ENCODE measurements at regions not wholly inside any gene's neighbourhood (a gene's known extent, or its start where the extent isn't known, plus 50 kb on each side); places are given as distances from the start of the nearest gene placed in this dataset.

DNA sequence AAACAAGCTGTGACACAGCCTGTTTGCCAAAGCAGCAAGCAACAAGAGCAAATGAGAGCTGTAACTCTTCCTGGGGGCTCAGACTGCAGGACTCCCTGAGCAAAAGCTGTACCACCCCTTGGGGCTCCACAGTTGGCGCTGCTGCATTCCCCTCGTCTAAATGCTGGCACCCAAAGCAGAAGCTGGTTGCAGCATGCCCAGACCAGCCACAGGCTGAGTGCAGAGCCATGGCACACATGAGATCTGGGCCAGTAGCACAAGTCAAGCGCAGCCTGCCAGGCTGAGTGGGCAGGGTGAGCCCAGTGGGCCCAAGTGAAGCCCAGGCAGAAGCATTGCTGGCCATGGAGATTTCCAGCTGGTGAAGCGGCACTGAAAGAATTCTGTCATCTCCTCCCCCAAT, 157.3 kb upstream of the GRAMD2B start:
- Histone ChIP-seq H3K9me3 (ENCODE audit: control insufficient read depth, insufficient read depth, low read length) (no peaks in the 10 kb centered on the region; the same call in 1 of the 2 replicates), H3K4me3 (ENCODE audit: low read length) (no peak overlapping the region), H3K27ac (ENCODE audit: low read length) (no peak overlapping the region), H3K4me1 (ENCODE audit: control insufficient read depth, insufficient read depth, low read length) (no peaks in the 10 kb centered on the region), H3K27me3 (ENCODE audit: control insufficient read depth, insufficient read depth, low read length) (no peaks in the 10 kb centered on the region), H3K36me3 (ENCODE audit: control insufficient read depth, insufficient read depth, low read length) (no peaks in the 10 kb centered on the region)
- no CpG with 5 or more reads among the region's 4 CpGs for WGBS (ENCODE audit: insufficient coverage, insufficient read length)
- DNase-seq (ENCODE audit: low read depth, low spot score) = no peak

DNA sequence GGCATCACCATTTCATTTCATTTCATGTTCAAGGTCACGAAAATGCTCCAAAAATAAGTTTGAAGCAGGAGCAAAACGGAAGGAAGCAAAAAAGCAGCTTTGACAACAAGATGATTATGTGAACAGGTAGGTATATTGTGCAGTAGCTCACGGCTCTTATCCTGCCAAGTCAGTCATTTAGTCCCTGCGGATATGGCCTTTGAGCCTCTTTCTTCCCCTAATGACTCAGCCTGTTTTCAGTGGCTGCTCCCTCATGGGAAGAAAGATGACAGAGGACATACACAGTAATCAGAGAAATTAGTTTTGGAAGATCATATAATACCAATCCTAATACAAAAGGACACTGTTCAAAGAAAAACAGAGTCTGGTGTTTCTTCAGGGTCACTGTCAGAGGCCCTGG, 155.8 kb upstream of the GRAMD2B start:
- H3K9me3 ChIP-seq (ENCODE audit: control insufficient read depth, insufficient read depth, low read length) = no peaks in the 10 kb centered on the region; the same call in 1 of the 2 replicates
- H3K36me3 ChIP-seq (ENCODE audit: control insufficient read depth, insufficient read depth, low read length) = no peaks in the 10 kb centered on the region
- WGBS (ENCODE audit: insufficient coverage, insufficient read length) = no CpG with 5 or more reads among the region's 4 CpGs
- no peak for DNase-seq (ENCODE audit: low read depth, low spot score)
- no peak overlapping the region for H3K27ac ChIP-seq (ENCODE audit: low read length)
- H3K27me3 ChIP-seq (ENCODE audit: control insufficient read depth, insufficient read depth, low read length) = no peaks in the 10 kb centered on the region
- H3K4me1 ChIP-seq (ENCODE audit: control insufficient read depth, insufficient read depth, low read length) = no peaks in the 10 kb centered on the region
- H3K4me3 ChIP-seq (ENCODE audit: low read length) = no peak overlapping the region

GRCh38 chr5:126268697-126269315, 154.4 kb upstream of the GRAMD2B start:
- no peaks in the 10 kb centered on the region for H3K4me1 ChIP-seq (ENCODE audit: control insufficient read depth, insufficient read depth, low read length)
- no peaks in the 10 kb centered on the region for H3K27me3 ChIP-seq (ENCODE audit: control insufficient read depth, insufficient read depth, low read length)
- no peaks in the 10 kb centered on the region; the same call in 1 of the 2 replicates for H3K9me3 ChIP-seq (ENCODE audit: control insufficient read depth, insufficient read depth, low read length)
- WGBS (ENCODE audit: insufficient coverage, insufficient read length) = no CpG with 5 or more reads among the region's 3 CpGs
- no peak for DNase-seq (ENCODE audit: low read depth, low spot score)
- H3K27ac ChIP-seq (ENCODE audit: low read length) = no peak overlapping the region
- H3K4me3 ChIP-seq (ENCODE audit: low read length) = no peak overlapping the region
- no peaks in the 10 kb centered on the region for H3K36me3 ChIP-seq (ENCODE audit: control insufficient read depth, insufficient read depth, low read length)

DNA sequence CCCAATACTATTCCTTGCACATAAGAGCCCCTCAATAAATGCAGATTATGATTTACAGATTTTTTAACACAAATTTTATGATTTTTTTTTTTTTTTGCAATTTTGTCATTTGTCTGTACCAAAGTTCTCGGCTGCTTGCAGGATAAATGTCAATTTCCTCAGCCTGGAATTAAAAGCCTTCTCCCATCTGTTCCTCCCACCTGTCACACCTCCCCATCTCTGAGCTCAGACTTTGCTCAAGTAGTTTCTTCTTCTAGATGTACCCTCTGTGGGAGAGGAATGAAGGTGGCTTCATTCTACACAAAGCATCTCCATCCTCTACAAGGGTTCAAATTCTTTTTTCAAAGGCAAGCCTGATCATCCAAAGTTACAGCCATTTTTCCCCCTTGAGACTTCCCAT, 153.7 kb upstream of the GRAMD2B start:
- no CpG with 5 or more reads among the region's 1 CpG for WGBS (ENCODE audit: insufficient coverage, insufficient read length)
- no peaks in the 10 kb centered on the region for H3K36me3 ChIP-seq (ENCODE audit: control insufficient read depth, insufficient read depth, low read length)
- no peak for DNase-seq (ENCODE audit: low read depth, low spot score)
- no peaks in the 10 kb centered on the region for H3K4me1 ChIP-seq (ENCODE audit: control insufficient read depth, insufficient read depth, low read length)
- H3K27ac ChIP-seq (ENCODE audit: low read length) = no peak overlapping the region
- no peaks in the 10 kb centered on the region; the same call in 1 of the 2 replicates for H3K9me3 ChIP-seq (ENCODE audit: control insufficient read depth, insufficient read depth, low read length)
- H3K27me3 ChIP-seq (ENCODE audit: control insufficient read depth, insufficient read depth, low read length) = no peaks in the 10 kb centered on the region
- H3K4me3 ChIP-seq (ENCODE audit: low read length) = no peak overlapping the region

DNA sequence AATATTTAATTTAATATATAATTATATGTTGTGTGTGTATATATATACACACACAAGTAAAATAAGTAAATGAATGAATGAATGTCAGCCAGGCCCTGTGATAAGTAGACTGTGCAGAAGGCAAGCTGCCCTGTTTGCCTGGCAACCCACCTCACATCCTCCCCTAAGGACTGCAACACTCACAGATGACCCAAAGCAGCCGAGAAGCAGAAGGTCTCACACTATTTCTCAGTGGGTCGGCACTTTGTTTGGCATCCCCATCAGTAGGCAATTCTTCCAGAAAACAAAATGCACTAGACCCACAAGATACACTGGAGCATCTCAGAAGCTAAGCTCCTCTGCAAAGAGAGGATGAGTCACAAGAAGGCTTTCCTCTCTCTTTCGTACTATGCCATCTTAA, 152.1 kb upstream of the GRAMD2B start:
- Histone ChIP-seq H3K4me1 (ENCODE audit: control insufficient read depth, insufficient read depth, low read length) (no peaks in the 10 kb centered on the region), H3K27me3 (ENCODE audit: control insufficient read depth, insufficient read depth, low read length) (no peaks in the 10 kb centered on the region), H3K4me3 (ENCODE audit: low read length) (no peak overlapping the region), H3K27ac (ENCODE audit: low read length) (no peak overlapping the region), H3K9me3 (ENCODE audit: control insufficient read depth, insufficient read depth, low read length) (no peaks in the 10 kb centered on the region), H3K36me3 (ENCODE audit: control insufficient read depth, insufficient read depth, low read length) (no peaks in the 10 kb centered on the region)
- DNase-seq (ENCODE audit: low read depth, low spot score) = no peak
- no CpG with 5 or more reads among the region's 3 CpGs for WGBS (ENCODE audit: insufficient coverage, insufficient read length)

DNA sequence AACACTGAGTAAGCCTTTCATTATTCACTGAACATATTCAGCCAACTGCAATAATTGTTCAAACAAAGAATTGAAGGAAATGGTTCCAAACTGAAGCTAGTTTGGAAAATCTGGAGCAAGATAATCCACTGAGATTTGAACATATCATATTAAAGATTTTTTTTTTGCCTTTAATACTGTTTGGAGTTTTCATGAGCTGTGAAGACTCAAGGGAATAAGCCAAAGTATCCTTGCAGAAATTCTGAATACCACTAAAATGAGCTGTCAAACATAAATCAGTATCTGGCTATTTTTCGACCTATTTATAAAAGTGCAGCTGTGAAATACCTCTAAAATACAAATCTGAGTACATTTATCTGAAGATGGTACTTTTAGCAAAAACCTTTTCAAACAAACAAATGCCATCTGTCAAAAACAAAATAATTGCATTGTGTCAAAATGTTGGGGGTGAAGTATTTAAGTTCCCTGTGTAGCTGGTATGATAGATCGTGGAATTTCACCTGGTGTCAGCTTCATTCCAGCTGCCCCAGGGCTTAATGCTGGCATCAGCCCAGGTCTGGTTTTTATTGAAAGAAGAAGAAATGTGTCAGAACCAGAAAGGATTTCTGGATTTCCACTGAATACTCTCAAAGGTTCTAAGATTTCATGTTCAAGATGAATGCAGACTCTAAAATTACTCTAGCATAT, 149.0 kb upstream of the GRAMD2B start:
- DNase-seq (ENCODE audit: low read depth, low spot score) = no peak
- H3K4me1 ChIP-seq (ENCODE audit: control insufficient read depth, insufficient read depth, low read length) = no peaks in the 10 kb centered on the region
- no CpG with 5 or more reads among the region's 2 CpGs for WGBS (ENCODE audit: insufficient coverage, insufficient read length)
- no peaks in the 10 kb centered on the region for H3K27me3 ChIP-seq (ENCODE audit: control insufficient read depth, insufficient read depth, low read length)
- no peak overlapping the region for H3K4me3 ChIP-seq (ENCODE audit: low read length)
- H3K27ac ChIP-seq (ENCODE audit: low read length) = no peak overlapping the region
- no peaks in the 10 kb centered on the region for H3K9me3 ChIP-seq (ENCODE audit: control insufficient read depth, insufficient read depth, low read length)
- H3K36me3 ChIP-seq (ENCODE audit: control insufficient read depth, insufficient read depth, low read length) = no peaks in the 10 kb centered on the region

DNA sequence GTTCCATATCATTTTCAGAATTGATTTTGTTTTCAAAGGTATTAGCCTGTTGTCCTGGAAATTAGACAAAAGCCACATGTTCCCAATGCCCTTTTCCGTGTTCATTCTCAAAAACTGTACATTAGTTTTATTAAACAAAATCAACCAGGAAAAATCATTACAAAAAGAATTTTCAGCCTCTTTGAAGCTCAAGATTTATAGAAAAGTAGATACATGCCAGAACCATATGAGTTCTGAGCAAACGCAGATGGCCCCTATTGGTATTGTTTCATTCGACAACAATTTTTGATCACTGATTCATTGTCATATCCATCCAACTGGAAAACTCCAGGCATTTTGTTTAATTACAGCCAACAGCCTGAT, 148.5 kb upstream of the GRAMD2B start:
- Histone ChIP-seq H3K4me3 (ENCODE audit: low read length) (no peak overlapping the region), H3K4me1 (ENCODE audit: control insufficient read depth, insufficient read depth, low read length) (no peaks in the 10 kb centered on the region), H3K36me3 (ENCODE audit: control insufficient read depth, insufficient read depth, low read length) (no peaks in the 10 kb centered on the region), H3K9me3 (ENCODE audit: control insufficient read depth, insufficient read depth, low read length) (no peaks in the 10 kb centered on the region), H3K27me3 (ENCODE audit: control insufficient read depth, insufficient read depth, low read length) (no peaks in the 10 kb centered on the region), H3K27ac (ENCODE audit: low read length) (no peak overlapping the region)
- DNase-seq (ENCODE audit: low read depth, low spot score) = no peak
- WGBS (ENCODE audit: insufficient coverage, insufficient read length) = no CpG with 5 or more reads among the region's 3 CpGs

DNA sequence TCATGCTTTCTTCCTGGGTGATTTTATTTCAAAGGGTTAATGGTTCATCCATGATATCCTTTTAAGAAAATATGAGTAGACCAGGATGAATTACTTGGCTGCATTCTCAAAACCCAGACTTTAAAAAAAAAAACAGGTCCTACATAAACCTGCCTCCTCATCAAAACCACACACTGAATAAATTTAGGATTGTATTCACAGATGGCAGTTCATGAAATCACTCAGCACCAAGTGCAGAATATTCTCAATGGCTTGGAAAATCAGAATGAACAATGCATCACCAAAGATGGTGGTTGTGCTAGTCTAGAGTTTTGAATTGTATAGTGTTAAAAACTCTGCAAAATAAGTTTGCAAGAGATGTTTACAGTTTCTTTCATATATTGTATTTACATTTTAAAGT, 145.4 kb upstream of the GRAMD2B start:
- H3K27me3 ChIP-seq (ENCODE audit: control insufficient read depth, insufficient read depth, low read length) = no peaks in the 10 kb centered on the region
- no peaks in the 10 kb centered on the region for H3K9me3 ChIP-seq (ENCODE audit: control insufficient read depth, insufficient read depth, low read length)
- DNase-seq (ENCODE audit: low read depth, low spot score) = no peak
- no peak overlapping the region for H3K27ac ChIP-seq (ENCODE audit: low read length)
- H3K36me3 ChIP-seq (ENCODE audit: control insufficient read depth, insufficient read depth, low read length) = no peaks in the 10 kb centered on the region
- no peak overlapping the region for H3K4me3 ChIP-seq (ENCODE audit: low read length)
- H3K4me1 ChIP-seq (ENCODE audit: control insufficient read depth, insufficient read depth, low read length) = no peaks in the 10 kb centered on the region

GRCh38 chr5:126280343-126280742, 142.9 kb upstream of the GRAMD2B start:
- no peaks in the 10 kb centered on the region for H3K36me3 ChIP-seq (ENCODE audit: control insufficient read depth, insufficient read depth, low read length)
- no peaks in the 10 kb centered on the region for H3K27me3 ChIP-seq (ENCODE audit: control insufficient read depth, insufficient read depth, low read length)
- no CpG with 5 or more reads among the region's 1 CpG for WGBS (ENCODE audit: insufficient coverage, insufficient read length)
- H3K27ac ChIP-seq (ENCODE audit: low read length) = no peak overlapping the region
- no peak overlapping the region for H3K4me3 ChIP-seq (ENCODE audit: low read length)
- H3K4me1 ChIP-seq (ENCODE audit: control insufficient read depth, insufficient read depth, low read length) = no peaks in the 10 kb centered on the region
- H3K9me3 ChIP-seq (ENCODE audit: control insufficient read depth, insufficient read depth, low read length) = no peaks in the 10 kb centered on the region
- no peak for DNase-seq (ENCODE audit: low read depth, low spot score)

DNA sequence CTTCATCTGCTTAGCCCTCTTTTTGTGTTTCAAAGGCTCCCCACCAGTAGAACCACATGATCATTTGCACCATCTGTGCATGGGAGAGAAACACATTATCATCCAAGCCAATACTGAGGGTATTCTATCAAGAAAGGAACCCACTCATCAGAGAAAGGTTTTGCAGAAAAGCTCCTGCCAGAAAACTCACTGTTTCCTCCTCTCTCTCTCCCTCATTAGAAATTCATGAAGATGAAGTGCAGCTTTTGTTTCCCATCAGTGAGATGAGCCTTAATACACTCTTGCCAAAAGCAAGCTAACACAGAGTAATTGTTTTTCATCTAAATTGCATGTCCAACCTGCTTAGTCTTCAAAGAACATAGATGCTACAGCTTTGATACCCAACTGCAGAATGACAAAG, 142.4 kb upstream of the GRAMD2B start:
- no peak for DNase-seq (ENCODE audit: low read depth, low spot score)
- Histone ChIP-seq H3K27ac (ENCODE audit: low read length) (no peak overlapping the region), H3K36me3 (ENCODE audit: control insufficient read depth, insufficient read depth, low read length) (no peaks in the 10 kb centered on the region), H3K4me1 (ENCODE audit: control insufficient read depth, insufficient read depth, low read length) (no peaks in the 10 kb centered on the region), H3K9me3 (ENCODE audit: control insufficient read depth, insufficient read depth, low read length) (no peaks in the 10 kb centered on the region), H3K4me3 (ENCODE audit: low read length) (no peak overlapping the region), H3K27me3 (ENCODE audit: control insufficient read depth, insufficient read depth, low read length) (no peaks in the 10 kb centered on the region)
